H1 (cell line): ENCODE measurements at regions not wholly inside any gene's neighbourhood (a gene's known extent, or its start where the extent isn't known, plus 50 kb on each side); places are given as distances from the start of the nearest gene placed in this dataset.

Experiments
- CTCF ChIA-PET: fragments of 300-600 bp; sonication (Branson Sonifier 250); formaldehyde crosslinking; loops from one replicate; lab custom pipeline; 2021; ENCODE audit not compliant: partially characterized antibody; lab: Charles Lee
- POLR2A ChIA-PET: fragments of 300-600 bp; sonication (Branson Sonifier 250); formaldehyde crosslinking; loops from one replicate; lab custom pipeline; 2021; ENCODE audit warnings: inconsistent platforms; ENCODE audit not compliant: partially characterized antibody; lab: Charles Lee
- DNase-seq, 2 experiments: peaks; one replicate each; pipeline versions ENCODE4 v3.0.0 to v3.0.0-alpha.2; 2010 to 2022; ENCODE audit warnings: low spot score in 2 of 2, low read depth in 1 of 2, mixed read lengths in 1 of 2
- FAIRE-seq: peaks from 2 replicates; lab custom pipeline; 2011; peaks lifted over from hg19 to GRCh38; lab: Jason Lieb, UNC
- H2AFZ ChIP-seq: 2 replicates; pipeline ENCODE4 v1.8.1; 2012; ENCODE audit warnings: low read length, inconsistent platforms
- H2AK5ac ChIP-seq: 2 replicates; pipeline ENCODE4 v1.6.1; 2013; ENCODE audit warnings: low read depth, low read length
- H2BK120ac ChIP-seq: replicated peaks from 2 replicates; pipeline ENCODE3; 2013; ENCODE audit warnings: low read depth, low read length, inconsistent platforms
- H2BK12ac ChIP-seq: 2 replicates; pipeline ENCODE4 v1.6.1; 2013; ENCODE audit warnings: low read depth, low read length
- H2BK15ac ChIP-seq: 2 replicates; pipeline ENCODE4 v1.6.1; 2013; ENCODE audit warnings: low read length
- H2BK20ac ChIP-seq: 2 replicates; pipeline ENCODE4 v1.6.1; 2013; ENCODE audit warnings: low read length
- H2BK5ac ChIP-seq: 2 replicates; pipeline ENCODE4 v1.6.1; 2013; ENCODE audit warnings: low read depth, low read length
- H3K14ac ChIP-seq: 2 replicates; pipeline ENCODE4 v1.6.1; 2013; ENCODE audit warnings: inconsistent platforms; ENCODE audit not compliant: insufficient read length
- H3K18ac ChIP-seq: 2 replicates; pipeline ENCODE4 v1.6.1; 2013; ENCODE audit warnings: low read length; ENCODE audit errors: extremely low read depth
- H3K23ac ChIP-seq: 2 replicates; pipeline ENCODE4 v1.6.1; 2013; ENCODE audit warnings: inconsistent platforms; ENCODE audit not compliant: insufficient read length
- H3K23me2 ChIP-seq: 2 replicates; pipeline ENCODE4 v1.6.1; 2013; ENCODE audit warnings: low read depth, low read length
- H3K27ac ChIP-seq: 2 replicates; pipeline ENCODE4 v1.6.1; 2011; ENCODE audit warnings: low read depth, low read length, inconsistent platforms
- H3K27me3 ChIP-seq, 4 experiments: replicated peaks in 1 of 4; 1 replicate in 1 of 4; 2 replicates in 3 of 4; pipeline versions ENCODE4 v1.6.1 to v1.8.1; 2011 to 2013; ENCODE audit warnings: low read length in 3 of 4, mild to moderate bottlenecking in 3 of 4, inconsistent platforms in 2 of 4, mixed read lengths in 2 of 4, moderate library complexity in 1 of 4; ENCODE audit not compliant: control insufficient read depth in 3 of 4, insufficient read depth in 3 of 4; ENCODE audit errors: extremely low read depth in 1 of 4
- H3K36me3 ChIP-seq, 4 experiments: 2 replicates each; pipeline versions ENCODE4 v1.6.1 to v1.8.1; 2011 to 2013; ENCODE audit warnings: mild to moderate bottlenecking in 4 of 4, low read length in 3 of 4, moderate library complexity in 2 of 4, control low read depth in 1 of 4, inconsistent platforms in 1 of 4; ENCODE audit not compliant: insufficient read depth in 4 of 4, control insufficient read depth in 2 of 4
- H3K4ac ChIP-seq: replicated peaks from 2 replicates; pipeline ENCODE3; 2013; ENCODE audit warnings: low read length, low read depth, mixed read lengths, inconsistent platforms; ENCODE audit not compliant: insufficient read length
- H3K4me1 ChIP-seq, 4 experiments: replicated peaks in 1 of 4; 1 replicate in 1 of 4; 2 replicates in 3 of 4; pipeline versions ENCODE4 v1.6.1 to v1.8.1; 2011 to 2013; ENCODE audit warnings: low read length in 3 of 4, inconsistent platforms in 2 of 4, mixed read lengths in 1 of 4; ENCODE audit not compliant: insufficient read depth in 4 of 4, control insufficient read depth in 3 of 4
- H3K4me2 ChIP-seq, 2 experiments: 2 replicates each; pipeline versions ENCODE4 v1.6.1 to v1.8.1; 2011 to 2013; ENCODE audit warnings: low read depth in 2 of 2, low read length in 2 of 2, control low read depth in 1 of 2, inconsistent platforms in 1 of 2, mild to moderate bottlenecking in 1 of 2; ENCODE audit not compliant: insufficient read depth in 1 of 2
- H3K4me3 ChIP-seq, 4 experiments: fragments of 200-600, 300-600 bp in 1 of 4; sonication (generic), shearing (Covaris generic), sonication (Bioruptor Twin) in 1 of 4; 2 replicates each; pipeline versions ENCODE4 v1.5.1 to v1.8.1; 2011 to 2016; ENCODE audit warnings: low read length in 4 of 4, low read depth in 3 of 4, control low read depth in 2 of 4, inconsistent platforms in 2 of 4, mild to moderate bottlenecking in 2 of 4, mixed read lengths in 1 of 4, moderate library complexity in 1 of 4; ENCODE audit not compliant: insufficient read depth in 2 of 4; ENCODE audit errors: extremely low read depth in 1 of 4
- H3K56ac ChIP-seq: replicated peaks from 2 replicates; pipeline ENCODE3; 2013; ENCODE audit warnings: low read depth, mild to moderate bottlenecking, mixed read lengths, low read length, inconsistent platforms; ENCODE audit not compliant: insufficient read length
- H3K79me1 ChIP-seq: 2 replicates; pipeline ENCODE4 v1.6.1; 2013; ENCODE audit warnings: low read depth, low read length, control low read depth
- H3K79me2 ChIP-seq, 2 experiments: 2 replicates each; pipeline versions ENCODE4 v1.6.1 to v1.8.1; 2012 to 2013; ENCODE audit warnings: low read length in 2 of 2, mild to moderate bottlenecking in 2 of 2, inconsistent platforms in 1 of 2; ENCODE audit not compliant: insufficient read depth in 2 of 2, control insufficient read depth in 1 of 2
- H3K9ac ChIP-seq, 4 experiments: replicated peaks in 1 of 4; 1 replicate in 1 of 4; 2 replicates in 3 of 4; pipeline versions ENCODE4 v1.6.1 to v1.8.1; 2011 to 2013; ENCODE audit warnings: low read depth in 3 of 4, low read length in 3 of 4, control low read depth in 2 of 4, mild to moderate bottlenecking in 2 of 4, moderate library complexity in 2 of 4, inconsistent platforms in 1 of 4; ENCODE audit errors: extremely low read depth in 1 of 4
- H3K9me3 ChIP-seq, 2 experiments: 2 replicates each; pipeline versions ENCODE4 v1.6.1 to v1.8.1; 2012 to 2013; ENCODE audit warnings: mild to moderate bottlenecking in 2 of 2, moderate library complexity in 2 of 2, control low read depth in 1 of 2, inconsistent platforms in 1 of 2, low read depth in 1 of 2, low read length in 1 of 2, mixed read lengths in 1 of 2; ENCODE audit not compliant: insufficient read depth in 2 of 2
- H4K20me1 ChIP-seq, 2 experiments: replicated peaks in 1 of 2; 2 replicates each; pipeline versions ENCODE3 to v1.8.1; 2011 to 2013; ENCODE audit warnings: inconsistent platforms in 2 of 2, low read length in 2 of 2, mild to moderate bottlenecking in 1 of 2; ENCODE audit not compliant: insufficient read depth in 2 of 2, control insufficient read depth in 1 of 2
- H4K5ac ChIP-seq: 2 replicates; pipeline ENCODE4 v1.6.1; 2013; ENCODE audit warnings: low read length, low read depth, mixed read lengths, inconsistent platforms; ENCODE audit not compliant: insufficient read length
- H4K8ac ChIP-seq: 2 replicates; pipeline ENCODE4 v1.8.0; 2013; ENCODE audit warnings: mild to moderate bottlenecking, moderate library complexity, low read length, inconsistent platforms; ENCODE audit not compliant: insufficient read depth; ENCODE audit errors: extremely low read depth
- H4K91ac ChIP-seq: replicated peaks from 2 replicates; pipeline ENCODE3; 2013; ENCODE audit warnings: low read length, mixed read lengths, inconsistent platforms; ENCODE audit not compliant: insufficient read length
- ATF3 ChIP-seq: IDR thresholded peaks from 2 replicates; pipeline ENCODE4 v1.6.1; 2011; ENCODE audit warnings: low read depth, mild to moderate bottlenecking, low read length; ENCODE audit not compliant: insufficient read depth
- CREB1 ChIP-seq: IDR thresholded peaks from 2 replicates; pipeline ENCODE4 v1.6.1; 2012; ENCODE audit warnings: inconsistent platforms
- CTCF ChIP-seq, 3 experiments: IDR thresholded peaks; 1 replicate in 2 of 3; 2 replicates in 1 of 3; pipeline versions ENCODE4 v1.5.1 to v1.6.1; 2011; ENCODE audit warnings: low read length in 3 of 3, mild to moderate bottlenecking in 3 of 3, inconsistent platforms in 2 of 3, low read depth in 1 of 3, moderate library complexity in 1 of 3; ENCODE audit not compliant: insufficient read depth in 1 of 3; ENCODE audit errors: control extremely low read depth in 1 of 3
- EP300 ChIP-seq, 2 experiments: IDR thresholded peaks; 1 replicate in 1 of 2; 2 replicates in 1 of 2; pipeline ENCODE4 v1.6.1; 2011 to 2012; ENCODE audit warnings: low read depth in 2 of 2, low read length in 2 of 2, mild to moderate bottlenecking in 2 of 2, borderline replicate concordance in 1 of 2, inconsistent platforms in 1 of 2, moderate library complexity in 1 of 2
- JUND ChIP-seq: IDR thresholded peaks from 2 replicates; pipeline ENCODE4 v1.6.1; 2011; ENCODE audit warnings: mild to moderate bottlenecking, improper control_type of control experiment, low read length
- KDM5A ChIP-seq: fragments of 200-600 bp; IDR thresholded peaks from 2 replicates; pipeline ENCODE4 v1.7.1; 2012; ENCODE audit warnings: mild to moderate bottlenecking, low read length, inconsistent platforms, mixed read lengths
- MAX ChIP-seq: IDR thresholded peaks from 2 replicates; pipeline ENCODE4 v1.6.1; 2012; ENCODE audit warnings: inconsistent platforms
- NRF1 ChIP-seq: IDR thresholded peaks from 2 replicates; pipeline ENCODE4 v1.6.1; 2011; ENCODE audit warnings: mild to moderate bottlenecking, low read depth, low read length, improper control_type of control experiment
- POLR2A ChIP-seq, 2 experiments: IDR thresholded peaks; 1 replicate in 1 of 2; 2 replicates in 1 of 2; pipeline ENCODE4 v1.6.1; 2011; ENCODE audit warnings: low read depth in 2 of 2, low read length in 2 of 2, mild to moderate bottlenecking in 2 of 2; ENCODE audit errors: control extremely low read depth in 1 of 2
- RBBP5 ChIP-seq: IDR thresholded peaks from 2 replicates; pipeline ENCODE4 v1.7.1; 2012; ENCODE audit warnings: low read depth, mild to moderate bottlenecking, inconsistent platforms, low read length, moderate library complexity, borderline replicate concordance
- SP4 ChIP-seq: IDR thresholded peaks from 2 replicates; pipeline ENCODE4 v1.6.1; 2012; ENCODE audit warnings: low read length, inconsistent platforms
- SUZ12 ChIP-seq: fragments of 200-600 bp; sonication (generic); IDR thresholded peaks from 2 replicates; pipeline ENCODE4 v1.6.1; 2012; ENCODE audit warnings: mild to moderate bottlenecking, inconsistent platforms, low read length, moderate library complexity, mixed read lengths
- WGBS, 2 experiments: shearing (Covaris generic) in 1 of 2; methylation state at CpG; one replicate each; pipeline versions ENCODE4 v1.1.6 to v1.1.7; 2013 to 2015; ENCODE audit warnings: low lambda C conversion rate in 2 of 2, mixed read lengths in 2 of 2, inconsistent platforms in 1 of 2, low coverage in 1 of 2, missing lambda C conversion rate in 1 of 2; ENCODE audit not compliant: insufficient replicate concordance in 2 of 2, insufficient coverage in 1 of 2, insufficient read length in 1 of 2; ENCODE audit errors: extremely low coverage in 1 of 2, missing lambda C conversion rate in 1 of 2; 5-methylcytosine and 5-hydroxymethylcytosine counted together

- H3K79me2 ChIP-seq, result no peaks in the 10 kb centered on the region
- no peak overlapping the region for H4K5ac ChIP-seq
- no peak overlapping the region for H3K9ac ChIP-seq
- no peaks in the 10 kb centered on the region for H3K36me3 ChIP-seq
- no peak overlapping the region for H3K56ac ChIP-seq
- POLR2A ChIA-PET, result no interaction called here
- H4K8ac ChIP-seq, result no peak overlapping the region
- no peak overlapping the region for H2BK120ac ChIP-seq
- no peaks in the 10 kb centered on the region for H4K20me1 ChIP-seq
- H3K23me2 ChIP-seq, result no peaks in the 10 kb centered on the region
- 87% methylated on average over 2 of the region's 2 CpGs; no CpG with 5 or more reads in 1 of the 2 experiments for WGBS, 2 experiments
- FAIRE-seq, result peak; percentile 62
- H3K27me3 ChIP-seq, result no peaks in the 10 kb centered on the region
- no peak overlapping the region for H3K27ac ChIP-seq
- H2BK20ac ChIP-seq, result no peak overlapping the region
- no peak overlapping the region for H2AFZ ChIP-seq
- H3K18ac ChIP-seq, result no peak overlapping the region
- 0 out of 4 replicates have a peak, but pooled peaks cover 0 to 3% of the 10 kb centered on the region in 2 experiments for H3K9me3 ChIP-seq
- H3K14ac ChIP-seq, result no peak overlapping the region
- H3K4ac ChIP-seq, result no peak overlapping the region
- no peak overlapping the region for H3K4me2 ChIP-seq
- H3K23ac ChIP-seq, result no peak overlapping the region
- CTCF ChIA-PET, result no interaction called here
- no peaks in the 10 kb centered on the region for H3K79me1 ChIP-seq
- H2BK5ac ChIP-seq, result no peak overlapping the region
- H2AK5ac ChIP-seq, result no peak overlapping the region
- no peak overlapping the region for H2BK12ac ChIP-seq
- H4K91ac ChIP-seq, result no peak overlapping the region
- no peak for DNase-seq
- no peaks in the 10 kb centered on the region for H3K4me1 ChIP-seq
- no peak overlapping the region for H3K4me3 ChIP-seq
- H2BK15ac ChIP-seq, result no peak overlapping the region
- TF ChIP-seq SUZ12 (no peak), ATF3 (no peak), CREB1 (no peak), NRF1 (no peak), EP300 (IDR thresholded peaks at IDR 0.05; ENCODE audit: borderline replicate concordance in 1 of 2, low read depth in 2 of 2, low read length in 2 of 2) (no peak), SP4 (no peak), POLR2A (IDR thresholded peaks at IDR 0.05; ENCODE audit: control extremely low read depth in 1 of 2, low read depth in 2 of 2, low read length in 2 of 2) (no peak), RBBP5 (no peak), JUND (no peak), CTCF (IDR thresholded peaks at IDR 0.05; ENCODE audit: control extremely low read depth in 1 of 3, insufficient read depth in 1 of 3, low read depth in 1 of 3, low read length in 3 of 3) (no peak), MAX (no peak), KDM5A (no peak)
These were observed 1517.0 kb downstream of the ADGRL3 start for GRCh38 chr4:62717154-62717553.
